ENCODE measurements at regions not wholly inside any gene's neighbourhood (a gene's known extent, or its start where the extent isn't known, plus 50 kb on each side); places are given as distances from the start of the nearest gene placed in this dataset.

GRCh38 chr4:38230121-38230801 is 270.1 kb downstream of the PTTG2 start:
- ATAC-seq (ENCODE audit: low FRiP score) = no peak
- no peak for TF ChIP-seq CTCF (IDR thresholded peaks at IDR 0.05)
- DNase-seq (ENCODE audit: low spot score) = no peak

GRCh38 chr4:38230821-38231563 is 270.8 kb downstream of the PTTG2 start:
- DNase-seq (ENCODE audit: low spot score) (no peak), ATAC-seq (ENCODE audit: low FRiP score) (no peak)
- no peak for TF ChIP-seq CTCF (IDR thresholded peaks at IDR 0.05)

- no peak for TF ChIP-seq CTCF (IDR thresholded peaks at IDR 0.05)
- ATAC-seq (ENCODE audit: low FRiP score) = no peak
- no peak for DNase-seq (ENCODE audit: low spot score)
Observed at GRCh38 chr4:38231626-38232025, 271.4 kb downstream of the PTTG2 start.

- no peak for ATAC-seq (ENCODE audit: low FRiP score)
- TF ChIP-seq CTCF (IDR thresholded peaks at IDR 0.05) = no peak
- DNase-seq (ENCODE audit: low spot score) = no peak
Observed at GRCh38 chr4:38232741-38233140, 272.5 kb downstream of the PTTG2 start.

GRCh38 chr4:38233727-38234480 is 273.7 kb downstream of the PTTG2 start:
- ATAC-seq (ENCODE audit: low FRiP score) (no peak), DNase-seq (ENCODE audit: low spot score) (no peak)
- TF ChIP-seq CTCF (IDR thresholded peaks at IDR 0.05) = no peak

GRCh38 chr4:38235354-38235753 is 275.2 kb downstream of the PTTG2 start:
- DNase-seq (ENCODE audit: low spot score) (no peak), ATAC-seq (ENCODE audit: low FRiP score) (no peak)
- no peak for TF ChIP-seq CTCF (IDR thresholded peaks at IDR 0.05)
